ENCODE measurements at regions not wholly inside any gene's neighbourhood (a gene's known extent, or its start where the extent isn't known, plus 50 kb on each side); places are given as distances from the start of the nearest gene placed in this dataset.

DNA sequence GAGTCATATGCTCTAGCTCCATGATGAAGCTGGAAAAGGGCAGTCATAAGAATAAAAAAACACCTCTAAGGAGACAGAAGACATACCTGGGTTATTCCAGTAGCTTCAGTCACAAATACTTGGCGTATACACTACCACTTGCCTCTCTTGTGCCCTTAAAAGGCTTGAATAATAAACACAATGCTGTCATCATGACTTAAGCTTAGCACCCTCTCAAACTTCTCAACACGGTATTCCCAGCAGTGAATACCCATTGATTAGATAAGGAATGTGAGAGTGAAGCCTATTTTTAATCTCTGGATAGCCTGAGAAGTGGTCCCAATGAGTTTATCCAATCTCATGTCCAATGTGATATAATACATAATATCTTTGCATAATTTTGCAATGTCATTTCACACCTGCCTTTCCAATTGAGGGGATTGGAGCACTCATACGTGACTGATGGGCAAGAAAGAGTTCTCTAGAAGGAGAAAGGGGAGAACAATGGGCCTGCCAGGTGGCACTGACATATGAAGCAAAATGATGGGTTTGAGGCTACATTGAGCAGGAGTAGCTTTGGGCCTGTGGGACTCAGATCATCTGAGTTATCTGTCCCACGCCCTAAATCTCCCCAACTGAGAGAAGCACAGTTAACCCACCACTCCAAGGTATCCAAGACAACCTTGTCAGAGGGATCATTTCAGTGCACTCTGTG, 298.6 kb upstream of the DAB1 start:
- TF ChIP-seq MTA2 (IDR thresholded peaks at IDR 0.05; ENCODE audit: low read depth) (no peak), MAFK (IDR thresholded peaks at IDR 0.05; ENCODE audit: low read length) (no peak), RB1 (IDR thresholded peaks at IDR 0.05; ENCODE audit: low read depth) (no peak), MAFF (IDR thresholded peaks at IDR 0.05; ENCODE audit: low read length) (no peak), HDGF (IDR thresholded peaks at IDR 0.05) (no peak), NCOA2 (IDR thresholded peaks at IDR 0.05; ENCODE audit: partially characterized antibody in 2 of 2) (no peak)
- TF ChIP-seq, protein P1, sequence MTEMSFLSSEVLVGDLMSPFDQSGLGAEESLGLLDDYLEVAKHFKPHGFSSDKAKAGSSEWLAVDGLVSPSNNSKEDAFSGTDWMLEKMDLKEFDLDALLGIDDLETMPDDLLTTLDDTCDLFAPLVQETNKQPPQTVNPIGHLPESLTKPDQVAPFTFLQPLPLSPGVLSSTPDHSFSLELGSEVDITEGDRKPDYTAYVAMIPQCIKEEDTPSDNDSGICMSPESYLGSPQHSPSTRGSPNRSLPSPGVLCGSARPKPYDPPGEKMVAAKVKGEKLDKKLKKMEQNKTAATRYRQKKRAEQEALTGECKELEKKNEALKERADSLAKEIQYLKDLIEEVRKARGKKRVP (CRISPR knock-in tag; IDR thresholded peaks at IDR 0.05) = no peak
- TF ChIP-seq, protein P2, sequence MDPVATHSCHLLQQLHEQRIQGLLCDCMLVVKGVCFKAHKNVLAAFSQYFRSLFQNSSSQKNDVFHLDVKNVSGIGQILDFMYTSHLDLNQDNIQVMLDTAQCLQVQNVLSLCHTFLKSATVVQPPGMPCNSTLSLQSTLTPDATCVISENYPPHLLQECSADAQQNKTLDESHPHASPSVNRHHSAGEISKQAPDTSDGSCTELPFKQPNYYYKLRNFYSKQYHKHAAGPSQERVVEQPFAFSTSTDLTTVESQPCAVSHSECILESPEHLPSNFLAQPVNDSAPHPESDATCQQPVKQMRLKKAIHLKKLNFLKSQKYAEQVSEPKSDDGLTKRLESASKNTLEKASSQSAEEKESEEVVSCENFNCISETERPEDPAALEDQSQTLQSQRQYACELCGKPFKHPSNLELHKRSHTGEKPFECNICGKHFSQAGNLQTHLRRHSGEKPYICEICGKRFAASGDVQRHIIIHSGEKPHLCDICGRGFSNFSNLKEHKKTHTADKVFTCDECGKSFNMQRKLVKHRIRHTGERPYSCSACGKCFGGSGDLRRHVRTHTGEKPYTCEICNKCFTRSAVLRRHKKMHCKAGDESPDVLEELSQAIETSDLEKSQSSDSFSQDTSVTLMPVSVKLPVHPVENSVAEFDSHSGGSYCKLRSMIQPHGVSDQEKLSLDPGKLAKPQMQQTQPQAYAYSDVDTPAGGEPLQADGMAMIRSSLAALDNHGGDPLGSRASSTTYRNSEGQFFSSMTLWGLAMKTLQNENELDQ (CRISPR knock-in tag; IDR thresholded peaks at IDR 0.05; ENCODE audit: borderline replicate concordance) = no peak
- TF ChIP-seq, protein P3, sequence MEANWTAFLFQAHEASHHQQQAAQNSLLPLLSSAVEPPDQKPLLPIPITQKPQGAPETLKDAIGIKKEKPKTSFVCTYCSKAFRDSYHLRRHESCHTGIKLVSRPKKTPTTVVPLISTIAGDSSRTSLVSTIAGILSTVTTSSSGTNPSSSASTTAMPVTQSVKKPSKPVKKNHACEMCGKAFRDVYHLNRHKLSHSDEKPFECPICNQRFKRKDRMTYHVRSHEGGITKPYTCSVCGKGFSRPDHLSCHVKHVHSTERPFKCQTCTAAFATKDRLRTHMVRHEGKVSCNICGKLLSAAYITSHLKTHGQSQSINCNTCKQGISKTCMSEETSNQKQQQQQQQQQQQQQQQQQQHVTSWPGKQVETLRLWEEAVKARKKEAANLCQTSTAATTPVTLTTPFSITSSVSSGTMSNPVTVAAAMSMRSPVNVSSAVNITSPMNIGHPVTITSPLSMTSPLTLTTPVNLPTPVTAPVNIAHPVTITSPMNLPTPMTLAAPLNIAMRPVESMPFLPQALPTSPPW (CRISPR knock-in tag; IDR thresholded peaks at IDR 0.05) = no peak
- TF ChIP-seq, protein P4, sequence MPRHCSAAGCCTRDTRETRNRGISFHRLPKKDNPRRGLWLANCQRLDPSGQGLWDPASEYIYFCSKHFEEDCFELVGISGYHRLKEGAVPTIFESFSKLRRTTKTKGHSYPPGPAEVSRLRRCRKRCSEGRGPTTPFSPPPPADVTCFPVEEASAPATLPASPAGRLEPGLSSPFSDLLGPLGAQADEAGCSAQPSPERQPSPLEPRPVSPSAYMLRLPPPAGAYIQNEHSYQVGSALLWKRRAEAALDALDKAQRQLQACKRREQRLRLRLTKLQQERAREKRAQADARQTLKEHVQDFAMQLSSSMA (CRISPR knock-in tag; IDR thresholded peaks at IDR 0.05) = no peak
- no peak for FAIRE-seq

More for the DNA sequence above, 298.6 kb upstream of the DAB1 start:
- ChIA-PET POLR2A (no interaction called here), CTCF (ENCODE audit: low intra/inter-chr PET ratio) (no interaction called here)
- no peak for DNase-seq (ENCODE audit: extremely low read depth in 1 of 4, low spot score in 3 of 4)
- 0% methylated on average over 4 of the region's 4 CpGs for WGBS (ENCODE audit: insufficient coverage, low coverage, missing lambda C conversion rate)
- Histone ChIP-seq H3K9me1 (ENCODE audit: control insufficient read depth, insufficient read depth, low read length) (no peaks in the 10 kb centered on the region), H3K4me3 (no peak overlapping the region), H4K20me1 (replicated peaks; ENCODE audit: control insufficient read depth, insufficient read depth, low read length) (no peaks in the 10 kb centered on the region), H2AFZ (ENCODE audit: low read depth, low read length) (no peak overlapping the region), H3K9me3 (replicated peaks; ENCODE audit: control insufficient read depth, insufficient read depth, low read depth, low read length) (no peaks in the 10 kb centered on the region), H3K4me2 (ENCODE audit: insufficient read depth, low read length) (no peak overlapping the region), H3K27ac (ENCODE audit: extremely low read depth, low read depth, low read length) (no peak overlapping the region), H3K4me1 (replicated peaks in 1 of 2; ENCODE audit: control insufficient read depth in 2 of 2, insufficient read depth in 2 of 2, low read length in 2 of 2) (no peaks in the 10 kb centered on the region), H3K79me2 (ENCODE audit: control insufficient read depth, insufficient read depth, low read length) (no peaks in the 10 kb centered on the region), H3K9ac (ENCODE audit: insufficient read depth in 1 of 2, low read depth in 2 of 2, low read length in 2 of 2) (no peak overlapping the region), H3K36me3 (ENCODE audit: control insufficient read depth, insufficient read depth, low read length) (no peaks in the 10 kb centered on the region), H3K27me3 (ENCODE audit: control insufficient read depth in 2 of 2, insufficient read depth in 2 of 2, low read length in 2 of 2) (no peaks in the 10 kb centered on the region)
- in situ Hi-C loops (cut with MboI) = no loop called here
- no peak for ATAC-seq
- intact Hi-C loops (cut with micrococcal nuclease) = no loop called here
- no TSS peak for BruUV-seq (replicated peaks)

Measured in K562 (cell line).